LoVo (cell line): ENCODE measurements at regions not wholly inside any gene's neighbourhood (a gene's known extent, or its start where the extent isn't known, plus 50 kb on each side); places are given as distances from the start of the nearest gene placed in this dataset.
A peak's percentile ranks its signal among the peaks of the same experiment; 100 is the strongest.

ENCODE experiments used
- DNase-seq: peaks from one replicate; pipeline ENCODE4 v3.0.0-alpha.2; 2016; ENCODE audit warnings: low spot score

GRCh38 chr3:99500485-99500884 is 137.9 kb upstream of the COL8A1 start:
- DNase-seq: no peak

GRCh38 chr3:99499235-99500158 is 138.9 kb upstream of the COL8A1 start:
- peak; percentile 26 for DNase-seq

GRCh38 chr3:99498550-99499234 is 139.7 kb upstream of the COL8A1 start:
- DNase-seq: no peak

GRCh38 chr3:99487894-99488293 is 150.5 kb upstream of the COL8A1 start:
- no peak for DNase-seq

- no peak for DNase-seq
These were observed 153.1 kb upstream of the COL8A1 start for GRCh38 chr3:99485286-99485685.

GRCh38 chr3:99484871-99485270 is 153.5 kb upstream of the COL8A1 start:
- no peak for DNase-seq

GRCh38 chr3:99483841-99484240 is 154.6 kb upstream of the COL8A1 start:
- no peak for DNase-seq

- no peak for DNase-seq
These were observed 156.2 kb upstream of the COL8A1 start for GRCh38 chr3:99482191-99482590.

- no peak for DNase-seq
These were observed 156.8 kb upstream of the COL8A1 start for GRCh38 chr3:99481561-99481960.

- no peak for DNase-seq
These were observed 158.6 kb upstream of the COL8A1 start for GRCh38 chr3:99479768-99480167.

GRCh38 chr3:99477650-99478049 is 160.7 kb upstream of the COL8A1 start:
- no peak for DNase-seq

- DNase-seq: no peak
These were observed 163.2 kb upstream of the COL8A1 start for GRCh38 chr3:99475229-99475628.

GRCh38 chr3:99474776-99475175 is 163.6 kb upstream of the COL8A1 start:
- no peak for DNase-seq

GRCh38 chr3:99473321-99473751 is 165.1 kb upstream of the COL8A1 start:
- no peak for DNase-seq

- no peak for DNase-seq
These were observed 166.0 kb upstream of the COL8A1 start for GRCh38 chr3:99472385-99472784.

- no peak for DNase-seq
These were observed 166.8 kb upstream of the COL8A1 start for GRCh38 chr3:99471353-99472323.

- DNase-seq: no peak
These were observed 167.6 kb upstream of the COL8A1 start for GRCh38 chr3:99470841-99471240.

- no peak for DNase-seq
These were observed 169.5 kb upstream of the COL8A1 start for GRCh38 chr3:99468918-99469317.

- no peak for DNase-seq
These were observed 171.0 kb upstream of the COL8A1 start for GRCh38 chr3:99467420-99467819.

GRCh38 chr3:99466331-99466730 is 172.1 kb upstream of the COL8A1 start:
- DNase-seq: no peak

GRCh38 chr3:99458013-99458412 is 180.4 kb upstream of the COL8A1 start:
- DNase-seq: no peak

GRCh38 chr3:99442599-99442998 is 195.8 kb upstream of the COL8A1 start:
- no peak for DNase-seq
